NOMO-1 treated with DMSO at 0.1 percent for 48 hours (cell line): ENCODE measurements at regions not wholly inside any gene's neighbourhood (a gene's known extent, or its start where the extent isn't known, plus 50 kb on each side); places are given as distances from the start of the nearest gene placed in this dataset.

Experiments
- DNase-seq: peaks from one replicate; lab custom pipeline; 2025; ENCODE audit not compliant: unreplicated experiment; lab: John Stamatoyannopoulos, UW

- DNase-seq = no peak
These were observed 1466.0 kb upstream of the CELF4 start for GRCh38 chr18:39031647-39032046.

- no peak for DNase-seq
These were observed 1464.6 kb upstream of the CELF4 start for GRCh38 chr18:39030124-39030655.

GRCh38 chr18:39025531-39025930 lies 1459.9 kb upstream of the CELF4 start:
- DNase-seq = no peak

GRCh38 chr18:39019989-39020388 lies 1454.4 kb upstream of the CELF4 start:
- no peak for DNase-seq

- DNase-seq = no peak
These were observed 1441.7 kb upstream of the CELF4 start for GRCh38 chr18:39007031-39007902.

GRCh38 chr18:38996056-38996455 lies 1430.5 kb upstream of the CELF4 start:
- DNase-seq = no peak

GRCh38 chr18:38993342-38993741 lies 1427.7 kb upstream of the CELF4 start:
- DNase-seq = no peak

GRCh38 chr18:38984968-38985367 lies 1419.4 kb upstream of the CELF4 start:
- DNase-seq = no peak

GRCh38 chr18:38982072-38982471 lies 1416.5 kb upstream of the CELF4 start:
- DNase-seq = no peak

- peak; percentile 9 for DNase-seq
These were observed 1415.8 kb upstream of the CELF4 start for GRCh38 chr18:38981389-38981788.

- no peak for DNase-seq
These were observed 1414.8 kb upstream of the CELF4 start for GRCh38 chr18:38980420-38980819.

- DNase-seq = no peak
These were observed 1407.0 kb upstream of the CELF4 start for GRCh38 chr18:38972571-38972970.

GRCh38 chr18:38971881-38972280 lies 1406.3 kb upstream of the CELF4 start:
- DNase-seq = no peak

GRCh38 chr18:38966841-38967240 lies 1401.2 kb upstream of the CELF4 start:
- no peak for DNase-seq

- no peak for DNase-seq
These were observed 1398.5 kb upstream of the CELF4 start for GRCh38 chr18:38963943-38964660.

- no peak for DNase-seq
These were observed 1396.3 kb upstream of the CELF4 start for GRCh38 chr18:38961880-38962279.

GRCh38 chr18:38957736-38958135 lies 1392.1 kb upstream of the CELF4 start:
- no peak for DNase-seq

- DNase-seq = no peak
These were observed 1390.5 kb upstream of the CELF4 start for GRCh38 chr18:38956068-38956467.

GRCh38 chr18:38951633-38952032 lies 1386.0 kb upstream of the CELF4 start:
- no peak for DNase-seq

- no peak for DNase-seq
These were observed 1382.8 kb upstream of the CELF4 start for GRCh38 chr18:38948436-38948835.

GRCh38 chr18:38944446-38945024 lies 1378.9 kb upstream of the CELF4 start:
- no peak for DNase-seq
